ENCODE measurements at regions not wholly inside any gene's neighbourhood (a gene's known extent, or its start where the extent isn't known, plus 50 kb on each side); places are given as distances from the start of the nearest gene placed in this dataset.

GRCh38 chr21:14869984-14870852, 194.6 kb downstream of the NRIP1 start:
- DNase-seq, result no peak

- DNase-seq, result no peak
These were observed 197.7 kb downstream of the NRIP1 start for GRCh38 chr21:14866859-14867765.

GRCh38 chr21:14864211-14865021, 200.4 kb downstream of the NRIP1 start:
- peak in 1 of 2 experiments; percentile 14 for DNase-seq

- no peak for DNase-seq
These were observed 201.0 kb downstream of the NRIP1 start for GRCh38 chr21:14863745-14864210.

GRCh38 chr21:14862794-14863720, 201.7 kb downstream of the NRIP1 start:
- DNase-seq, result no peak

GRCh38 chr21:14858311-14858710, 206.5 kb downstream of the NRIP1 start:
- DNase-seq, result no peak

- no peak for DNase-seq
These were observed 207.3 kb downstream of the NRIP1 start for GRCh38 chr21:14857529-14857928.

GRCh38 chr21:14850394-14850793, 214.4 kb downstream of the NRIP1 start:
- DNase-seq, result no peak

- DNase-seq, result no peak
These were observed 218.2 kb downstream of the NRIP1 start for GRCh38 chr21:14846621-14847020.

- DNase-seq, result no peak
These were observed 220.8 kb downstream of the NRIP1 start for GRCh38 chr21:14844001-14844400.

GRCh38 chr21:14842601-14843000, 222.2 kb downstream of the NRIP1 start:
- DNase-seq, result no peak

GRCh38 chr21:14841511-14842472, 223.0 kb downstream of the NRIP1 start:
- no peak for DNase-seq

- DNase-seq, result peak in 1 of 2 experiments; percentile 10
These were observed 226.4 kb downstream of the NRIP1 start for GRCh38 chr21:14838400-14838799.

- no peak for DNase-seq
These were observed 227.8 kb downstream of the NRIP1 start for GRCh38 chr21:14836950-14837349.

GRCh38 chr21:14833666-14834351, 231.0 kb downstream of the NRIP1 start:
- no peak for DNase-seq

- no peak for DNase-seq
These were observed 231.6 kb downstream of the NRIP1 start for GRCh38 chr21:14833241-14833640.

GRCh38 chr21:14830307-14830706, 234.5 kb downstream of the NRIP1 start:
- DNase-seq, result no peak

- no peak for DNase-seq
These were observed 235.1 kb downstream of the NRIP1 start for GRCh38 chr21:14829685-14830084.

- DNase-seq, result no peak
These were observed 237.3 kb downstream of the NRIP1 start for GRCh38 chr21:14827468-14827867.

- DNase-seq, result no peak
These were observed 238.2 kb downstream of the NRIP1 start for GRCh38 chr21:14826630-14827029.
